ENCODE measurements at regions not wholly inside any gene's neighbourhood (a gene's known extent, or its start where the extent isn't known, plus 50 kb on each side); places are given as distances from the start of the nearest gene placed in this dataset.

- in situ Hi-C loops (cut with HindIII; ENCODE audit: low pct_unique_long_range_greater_than_20kb, low sequenced_read_pairs) = no loop called here
- no peak for DNase-seq (ENCODE audit: low read depth)
Measured at GRCh38 chr11:93073026-93073425, 103.6 kb downstream of the MTNR1B start.

GRCh38 chr11:93073508-93074280, 104.2 kb downstream of the MTNR1B start:
- in situ Hi-C loops (cut with HindIII; ENCODE audit: low pct_unique_long_range_greater_than_20kb, low sequenced_read_pairs) = no loop called here
- DNase-seq (ENCODE audit: low read depth) = no peak

- in situ Hi-C loops (cut with HindIII; ENCODE audit: low pct_unique_long_range_greater_than_20kb, low sequenced_read_pairs) = no loop called here
- no peak for DNase-seq (ENCODE audit: low read depth)
Measured at GRCh38 chr11:93074352-93074751, 104.9 kb downstream of the MTNR1B start.

GRCh38 chr11:93075782-93076181, 106.3 kb downstream of the MTNR1B start:
- in situ Hi-C loops (cut with HindIII; ENCODE audit: low pct_unique_long_range_greater_than_20kb, low sequenced_read_pairs) = no loop called here
- no peak for DNase-seq (ENCODE audit: low read depth)

GRCh38 chr11:93080146-93080759, 110.8 kb downstream of the MTNR1B start:
- in situ Hi-C loops (cut with HindIII; ENCODE audit: low pct_unique_long_range_greater_than_20kb, low sequenced_read_pairs) = no loop called here
- DNase-seq (ENCODE audit: low read depth) = no peak

- in situ Hi-C loops (cut with HindIII; ENCODE audit: low pct_unique_long_range_greater_than_20kb, low sequenced_read_pairs) = no loop called here
- DNase-seq (ENCODE audit: low read depth) = no peak
Measured at GRCh38 chr11:93081694-93082093, 112.2 kb downstream of the MTNR1B start.

- in situ Hi-C loops (cut with HindIII; ENCODE audit: low pct_unique_long_range_greater_than_20kb, low sequenced_read_pairs) = no loop called here
Measured at GRCh38 chr11:93082900-93083299, 113.4 kb downstream of the MTNR1B start.

GRCh38 chr11:93084727-93085505, 112.9 kb downstream of the SLC36A4 start:
- in situ Hi-C loops (cut with HindIII; ENCODE audit: low pct_unique_long_range_greater_than_20kb, low sequenced_read_pairs) = no loop called here
- no peak for DNase-seq (ENCODE audit: low read depth)

More at GRCh38 chr11:93082900-93083299, 113.4 kb downstream of the MTNR1B start:
- DNase-seq (ENCODE audit: low read depth) = no peak

GRCh38 chr11:93089474-93090102, 108.2 kb downstream of the SLC36A4 start:
- in situ Hi-C loops (cut with HindIII; ENCODE audit: low pct_unique_long_range_greater_than_20kb, low sequenced_read_pairs) = no loop called here
- DNase-seq (ENCODE audit: low read depth) = peak; percentile 84

All from Caki2 (cell line).